ENCODE measurements at regions not wholly inside any gene's neighbourhood (a gene's known extent, or its start where the extent isn't known, plus 50 kb on each side); places are given as distances from the start of the nearest gene placed in this dataset.
"Not testable (repeated sequence)": the region's sequence is repeated elsewhere in the genome, so short reads cannot be mapped to it uniquely, and the experiment has no call there.

DNA sequence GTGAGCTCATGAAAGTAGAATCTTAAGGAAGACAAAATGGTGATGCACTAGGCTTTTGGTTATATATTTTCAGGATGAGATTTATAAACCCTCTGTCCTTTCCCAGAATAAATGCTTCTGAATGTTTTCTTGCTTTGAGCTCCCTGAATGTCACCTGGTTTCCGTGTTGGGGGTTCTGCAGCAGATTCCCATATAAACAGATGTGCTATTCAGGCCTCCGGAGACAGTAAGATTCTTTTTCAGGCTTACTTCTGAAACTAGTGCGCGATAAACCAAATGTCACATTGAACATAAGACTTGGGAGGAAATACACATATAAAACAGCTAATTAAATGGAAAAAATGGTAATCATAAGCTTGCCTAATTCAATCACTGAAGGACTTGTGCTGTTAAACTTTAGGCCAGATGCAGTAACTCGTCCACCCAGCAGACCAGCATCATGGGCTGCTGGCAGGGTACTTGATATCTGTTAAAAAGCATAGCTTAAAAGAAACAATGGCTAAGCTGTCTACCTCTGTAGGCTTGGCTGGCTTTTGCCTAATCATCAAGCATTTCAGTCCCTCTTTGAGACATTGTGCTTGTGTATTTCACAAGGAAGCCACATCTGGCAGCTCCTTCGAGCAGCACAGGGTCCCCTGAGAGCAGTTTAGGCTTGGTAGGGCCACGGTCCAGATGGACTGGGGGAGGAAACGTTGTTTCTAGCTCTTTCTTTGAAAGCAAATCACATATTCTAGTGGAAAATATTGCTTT is 281.2 kb upstream of the KIAA1217 start:
- ChIA-PET POLR2A (interaction anchor here (0.6 kb wide), 1 partner anchor 565 kb away, joined by 3 read pairs; no protein-coding TSS in a partner anchor), CTCF (ENCODE audit: unreplicated experiment) (no interaction called here)
- Histone ChIP-seq H3K36me3 (ENCODE audit: insufficient read depth, low read length) (no peaks in the 10 kb centered on the region), H3K9me2 (ENCODE audit: insufficient read depth, low read length) (no peaks in the 10 kb centered on the region), H3K4me2 (ENCODE audit: low read length) (no peak overlapping the region), H3K27ac (ENCODE audit: low read depth, low read length, poor library complexity, severe bottlenecking) (no peak overlapping the region), H3K9me3 (ENCODE audit: low read length) (no peaks in the 10 kb centered on the region), H3K4me3 (ENCODE audit: low read depth, low read length, poor library complexity, severe bottlenecking) (no peak overlapping the region), H2AFZ (ENCODE audit: low read length) (no peak overlapping the region), H3K79me2 (ENCODE audit: insufficient read depth, low read depth, low read length) (no peaks in the 10 kb centered on the region), H4K20me1 (ENCODE audit: insufficient read depth, low read length) (no peaks in the 10 kb centered on the region), H3K4me1 (ENCODE audit: insufficient read depth, low read length, poor library complexity, severe bottlenecking) (no peaks in the 10 kb centered on the region)
- intact Hi-C loops (cut with micrococcal nuclease; ENCODE audit: unreplicated experiment): no loop called here
- TF ChIP-seq, protein P1, sequence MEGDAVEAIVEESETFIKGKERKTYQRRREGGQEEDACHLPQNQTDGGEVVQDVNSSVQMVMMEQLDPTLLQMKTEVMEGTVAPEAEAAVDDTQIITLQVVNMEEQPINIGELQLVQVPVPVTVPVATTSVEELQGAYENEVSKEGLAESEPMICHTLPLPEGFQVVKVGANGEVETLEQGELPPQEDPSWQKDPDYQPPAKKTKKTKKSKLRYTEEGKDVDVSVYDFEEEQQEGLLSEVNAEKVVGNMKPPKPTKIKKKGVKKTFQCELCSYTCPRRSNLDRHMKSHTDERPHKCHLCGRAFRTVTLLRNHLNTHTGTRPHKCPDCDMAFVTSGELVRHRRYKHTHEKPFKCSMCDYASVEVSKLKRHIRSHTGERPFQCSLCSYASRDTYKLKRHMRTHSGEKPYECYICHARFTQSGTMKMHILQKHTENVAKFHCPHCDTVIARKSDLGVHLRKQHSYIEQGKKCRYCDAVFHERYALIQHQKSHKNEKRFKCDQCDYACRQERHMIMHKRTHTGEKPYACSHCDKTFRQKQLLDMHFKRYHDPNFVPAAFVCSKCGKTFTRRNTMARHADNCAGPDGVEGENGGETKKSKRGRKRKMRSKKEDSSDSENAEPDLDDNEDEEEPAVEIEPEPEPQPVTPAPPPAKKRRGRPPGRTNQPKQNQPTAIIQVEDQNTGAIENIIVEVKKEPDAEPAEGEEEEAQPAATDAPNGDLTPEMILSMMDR (conservative IDR thresholded peaks at IDR 0.05; ENCODE audit: low read length): no peak
- no peak for TF ChIP-seq EZH2phosphoT487 (IDR thresholded peaks at IDR 0.05; ENCODE audit: borderline replicate concordance, low read depth, low read length)
- no peak for DNase-seq (ENCODE audit: low spot score)
- BruUV-seq (replicated peaks): no TSS peak

DNA sequence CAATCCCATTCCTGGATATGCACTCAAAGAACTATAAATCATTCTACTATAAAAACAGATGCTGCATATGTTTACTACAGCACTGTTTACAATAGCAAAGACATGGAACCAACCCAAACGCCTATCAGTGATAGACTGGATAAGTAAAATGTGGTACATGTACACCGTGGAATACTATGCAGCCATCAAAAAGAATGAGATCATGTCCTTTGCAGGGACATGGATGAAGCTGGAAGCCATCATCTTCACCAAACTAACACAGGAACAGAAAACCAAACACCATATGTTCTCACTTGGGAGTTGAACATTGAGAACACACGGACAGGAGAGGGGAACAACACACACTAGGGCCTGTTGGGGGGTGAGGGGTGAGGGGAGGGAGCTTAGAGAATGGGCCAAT is 274.9 kb upstream of the KIAA1217 start:
- H3K79me2 ChIP-seq (ENCODE audit: insufficient read depth, low read depth, low read length); DNase-seq (ENCODE audit: low spot score); BruUV-seq (replicated peaks); H3K36me3 ChIP-seq (ENCODE audit: insufficient read depth, low read length); H3K27ac ChIP-seq (ENCODE audit: low read depth, low read length, poor library complexity, severe bottlenecking); H4K20me1 ChIP-seq (ENCODE audit: insufficient read depth, low read length); H3K9me2 ChIP-seq (ENCODE audit: insufficient read depth, low read length); H3K9me3 ChIP-seq (ENCODE audit: low read length); H3K4me1 ChIP-seq (ENCODE audit: insufficient read depth, low read length, poor library complexity, severe bottlenecking); CTCF ChIA-PET (ENCODE audit: unreplicated experiment); H2AFZ ChIP-seq (ENCODE audit: low read length); H3K4me3 ChIP-seq (ENCODE audit: low read depth, low read length, poor library complexity, severe bottlenecking); H3K4me2 ChIP-seq (ENCODE audit: low read length); POLR2A ChIA-PET; intact Hi-C loops (cut with micrococcal nuclease; ENCODE audit: unreplicated experiment): not testable (repeated sequence)

DNA sequence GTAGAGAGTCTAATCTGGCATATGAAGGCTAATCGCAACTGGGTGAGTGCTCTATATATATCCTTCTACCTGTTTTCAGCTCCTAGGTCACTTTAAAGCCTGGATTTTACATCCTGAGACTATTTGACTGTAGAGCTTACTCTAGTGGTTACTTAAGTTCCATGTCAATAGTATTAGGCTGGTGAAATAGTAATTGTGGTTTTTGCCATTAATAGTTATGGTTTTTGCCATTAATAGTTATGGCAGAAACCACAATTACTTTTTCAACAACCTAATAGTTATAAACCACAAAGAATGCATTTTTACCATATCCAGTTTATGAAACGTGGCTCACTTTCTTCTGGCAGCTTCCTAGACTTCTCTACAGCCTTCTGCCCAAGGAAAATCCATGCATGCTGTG is 263.1 kb upstream of the KIAA1217 start:
- Histone ChIP-seq H3K4me3 (ENCODE audit: low read depth, low read length, poor library complexity, severe bottlenecking) (no peak overlapping the region), H3K4me1 (ENCODE audit: insufficient read depth, low read length, poor library complexity, severe bottlenecking) (no peaks in the 10 kb centered on the region), H3K9me3 (ENCODE audit: low read length) (no peaks in the 10 kb centered on the region), H3K79me2 (ENCODE audit: insufficient read depth, low read depth, low read length) (no peaks in the 10 kb centered on the region), H3K4me2 (ENCODE audit: low read length) (no peak overlapping the region), H2AFZ (ENCODE audit: low read length) (no peak overlapping the region), H3K9me2 (ENCODE audit: insufficient read depth, low read length) (no peaks in the 10 kb centered on the region), H3K27ac (ENCODE audit: low read depth, low read length, poor library complexity, severe bottlenecking) (no peak overlapping the region), H3K36me3 (ENCODE audit: insufficient read depth, low read length) (no peaks in the 10 kb centered on the region), H4K20me1 (ENCODE audit: insufficient read depth, low read length) (no peaks in the 10 kb centered on the region)
- ChIA-PET CTCF (ENCODE audit: unreplicated experiment) (no interaction called here), POLR2A (no interaction called here)
- no peak for DNase-seq (ENCODE audit: low spot score)
- TF ChIP-seq, protein P1 (conservative IDR thresholded peaks at IDR 0.05; ENCODE audit: low read length): no peak
- intact Hi-C loops (cut with micrococcal nuclease; ENCODE audit: unreplicated experiment): no loop called here
- BruUV-seq (replicated peaks): no TSS peak

All from OCI-LY7 (cell line).